Ovary (tissue), 7 donors: ENCODE measurements at regions not wholly inside any gene's neighbourhood (a gene's known extent, or its start where the extent isn't known, plus 50 kb on each side); places are given as distances from the start of the nearest gene placed in this dataset.
"Not testable (repeated sequence)": the region's sequence is repeated elsewhere in the genome, so short reads cannot be mapped to it uniquely, and the experiment has no call there.

Experiments
- DNase-seq, 5 donors: peaks; one replicate each; pipeline ENCODE4 v3.0.0-alpha.2; 2019 to 2020
- H3K27ac ChIP-seq, 2 donors: fragments of 200-600 bp; one replicate each; pipeline versions ENCODE4 v1.5.1 to v1.8.0; 2019 to 2022
- H3K27me3 ChIP-seq: fragments of 200-600 bp; one replicate; pipeline ENCODE4 v1.8.0; 2022
- H3K36me3 ChIP-seq: fragments of 200-600 bp; sonication (generic); one replicate; pipeline ENCODE4 v1.5.1; 2019
- H3K4me1 ChIP-seq: one replicate; pipeline ENCODE4 v1.8.1; 2013; ENCODE audit warnings: mild to moderate bottlenecking, moderate library complexity; ENCODE audit not compliant: insufficient read depth
- H3K4me3 ChIP-seq: fragments of 200-600 bp; sonication (generic); one replicate; pipeline ENCODE4 v1.5.1; 2017
- H3K9me3 ChIP-seq, 2 donors: fragments of 200-600 bp in 1 of 2; sonication (generic) in 1 of 2; one replicate each; pipeline versions ENCODE4 v1.5.1 to v1.8.1; 2013 to 2019; ENCODE audit warnings: mild to moderate bottlenecking in 1 of 2, moderate library complexity in 1 of 2
- EP300 ChIP-seq: sonication (generic); formaldehyde crosslinking; IDR thresholded peaks from one replicate; pipeline ENCODE4 v1.6.1; 2017; ENCODE audit warnings: antibody characterized with exemption
- POLR2A ChIP-seq: fragments of 450-650 bp; IDR thresholded peaks from one replicate; pipeline ENCODE4 v1.6.1; 2017; ENCODE audit warnings: antibody characterized with exemption, mild to moderate bottlenecking, moderate library complexity
- WGBS, 3 donors: extraction: QIAGEN DNeasy Blood & Tissue Kit in 1 of 3; methylation state at CpG; one replicate each; pipeline versions ENCODE4 v1.1.5 to v1.1.7; 2013 to 2017; 5-methylcytosine and 5-hydroxymethylcytosine counted together
- intact Hi-C, 4 donors: fragments of 100-400 bp; cut with DNase I; formaldehyde crosslinking; loops; one replicate each; pipeline versions ENCODE4 v1.11.0 to v1.15.1; 2022 to 2023
- TF ChIP-seq, protein P1 (sequence below), 3 donors: fragments of 450-650 bp in 2 of 3; fragments of 200-600 bp in 1 of 3; IDR thresholded peaks; one replicate each; pipeline versions ENCODE4 v1.5.1 to v1.8.0; 2016 to 2022; ENCODE audit warnings: antibody characterized with exemption in 3 of 3, mild to moderate bottlenecking in 1 of 3
- donor health status: DM: no; HTN: no; CAD: no; lungs with moderate emphysema.
- donor health status: DM: no; HTN: no; CAD: no.
- donor health status: Bipolar disorder and iron deficiency.
- donor health status: DM: no; HTN: no; CAD: no.
- donor health status: DM: yes; HTN: yes; CAD: no.

DNA sequence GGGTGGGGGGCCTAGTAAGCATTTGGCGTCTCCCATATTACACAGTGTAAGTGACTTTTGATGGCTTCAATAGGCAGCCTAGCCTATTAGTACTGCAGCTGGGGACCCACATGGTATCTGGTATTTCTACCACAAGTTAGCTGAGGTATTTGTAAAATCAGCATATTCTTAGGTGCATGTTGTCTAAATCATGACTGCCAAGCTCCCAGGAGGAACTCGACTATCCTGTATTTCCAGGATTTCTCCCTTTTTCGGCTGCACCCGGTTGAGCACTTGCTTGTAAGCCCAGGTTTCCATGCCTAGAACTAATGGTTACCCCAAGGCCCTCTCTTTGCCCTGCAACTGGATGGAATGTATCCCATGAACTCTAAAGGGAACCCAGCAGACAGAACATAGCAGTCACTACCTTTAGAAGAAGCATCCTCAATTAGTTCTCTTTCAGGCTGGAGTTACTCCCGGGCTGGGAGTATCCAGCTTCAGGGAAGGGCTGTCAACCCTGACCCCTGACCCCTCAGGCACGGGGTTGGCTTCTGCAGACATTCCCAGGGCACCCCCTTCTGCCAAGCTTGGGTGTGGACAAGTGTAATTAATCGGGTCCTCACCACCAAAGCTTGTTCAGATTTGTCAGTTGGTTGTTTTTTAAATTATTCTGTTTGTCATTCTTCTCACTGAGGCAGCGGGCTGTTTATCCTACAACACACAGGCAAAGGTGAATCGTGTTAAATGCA is 90.3 kb upstream of the PARD3 start:
- no peak overlapping the region for H3K4me3 ChIP-seq
- H3K36me3 ChIP-seq, result no peaks in the 10 kb centered on the region
- no peaks in the 10 kb centered on the region for H3K4me1 ChIP-seq
- no peaks in the 10 kb centered on the region for H3K27me3 ChIP-seq
- 79 to 81% (median 80%) methylated on average over 9 of the region's 9 CpGs for WGBS, 3 donors
- intact Hi-C loops, result loop anchor here in 1 of 4 donors (5.0 kb wide), 1 partner anchor 48 kb away; no protein-coding TSS in a partner anchor
- H3K9me3 ChIP-seq, result no peaks in the 10 kb centered on the region
- TF ChIP-seq EP300 (no peak), POLR2A (no peak)
- TF ChIP-seq, protein P1, sequence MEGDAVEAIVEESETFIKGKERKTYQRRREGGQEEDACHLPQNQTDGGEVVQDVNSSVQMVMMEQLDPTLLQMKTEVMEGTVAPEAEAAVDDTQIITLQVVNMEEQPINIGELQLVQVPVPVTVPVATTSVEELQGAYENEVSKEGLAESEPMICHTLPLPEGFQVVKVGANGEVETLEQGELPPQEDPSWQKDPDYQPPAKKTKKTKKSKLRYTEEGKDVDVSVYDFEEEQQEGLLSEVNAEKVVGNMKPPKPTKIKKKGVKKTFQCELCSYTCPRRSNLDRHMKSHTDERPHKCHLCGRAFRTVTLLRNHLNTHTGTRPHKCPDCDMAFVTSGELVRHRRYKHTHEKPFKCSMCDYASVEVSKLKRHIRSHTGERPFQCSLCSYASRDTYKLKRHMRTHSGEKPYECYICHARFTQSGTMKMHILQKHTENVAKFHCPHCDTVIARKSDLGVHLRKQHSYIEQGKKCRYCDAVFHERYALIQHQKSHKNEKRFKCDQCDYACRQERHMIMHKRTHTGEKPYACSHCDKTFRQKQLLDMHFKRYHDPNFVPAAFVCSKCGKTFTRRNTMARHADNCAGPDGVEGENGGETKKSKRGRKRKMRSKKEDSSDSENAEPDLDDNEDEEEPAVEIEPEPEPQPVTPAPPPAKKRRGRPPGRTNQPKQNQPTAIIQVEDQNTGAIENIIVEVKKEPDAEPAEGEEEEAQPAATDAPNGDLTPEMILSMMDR (IDR thresholded peaks at IDR 0.05), result no peak
- DNase-seq, result no peak
- no peak overlapping the region for H3K27ac ChIP-seq

DNA sequence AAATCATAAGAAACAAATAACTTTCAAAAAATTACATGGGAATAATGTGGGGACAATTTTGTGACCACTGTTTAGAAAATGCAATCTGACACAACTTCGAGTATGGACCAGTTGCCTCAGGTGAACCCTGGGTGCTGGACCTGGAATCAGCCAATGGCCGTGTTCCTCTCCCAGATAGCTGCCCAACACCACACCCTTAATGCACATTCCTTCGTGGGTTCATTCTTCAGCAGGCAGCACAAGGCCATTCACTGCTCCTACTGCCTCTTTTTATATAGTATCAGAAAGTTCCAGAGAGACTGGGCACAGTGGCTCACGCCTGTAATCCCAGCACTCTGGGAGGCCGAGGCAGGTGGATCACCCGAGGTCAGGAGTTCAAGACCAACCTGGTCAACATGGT is 89.1 kb upstream of the PARD3 start:
- Histone ChIP-seq H3K4me1 (no peaks in the 10 kb centered on the region), H3K36me3 (no peaks in the 10 kb centered on the region), H3K27me3 (no peaks in the 10 kb centered on the region), H3K4me3 (no peak overlapping the region), H3K9me3 (no peaks in the 10 kb centered on the region), H3K27ac (no peak overlapping the region)
- intact Hi-C loops, result no loop called here
- DNase-seq, result no peak
- WGBS, 3 donors, result 88 to 91% (median 90%) methylated on average over 6 of the region's 6 CpGs
- TF ChIP-seq, protein P1 (IDR thresholded peaks at IDR 0.05), result no peak
- TF ChIP-seq POLR2A (no peak), EP300 (no peak)

DNA sequence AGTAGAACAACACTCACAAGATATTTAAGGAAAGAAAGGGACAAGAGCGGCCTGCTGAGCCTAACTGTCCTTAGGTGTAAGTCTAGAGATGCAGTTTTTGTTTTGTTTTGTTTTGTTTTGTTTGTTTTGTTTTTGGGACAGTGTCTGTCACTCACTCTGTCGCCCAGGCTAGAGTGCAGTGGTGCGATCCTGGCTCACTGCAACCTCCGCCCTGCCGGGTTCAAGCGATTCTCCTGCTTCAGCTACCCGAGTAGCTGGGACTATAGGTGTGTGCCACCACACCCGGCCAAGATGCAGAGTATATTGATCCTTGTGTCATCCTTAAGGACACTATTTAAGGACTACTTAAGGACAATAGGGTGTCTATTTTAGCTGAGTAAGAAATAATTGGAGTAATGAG is 84.1 kb upstream of the PARD3 start:
- Histone ChIP-seq H3K36me3 (no peaks in the 10 kb centered on the region), H3K4me3 (no peak overlapping the region), H3K9me3 (no peaks in the 10 kb centered on the region), H3K27me3 (no peaks in the 10 kb centered on the region), H3K27ac (no peak overlapping the region), H3K4me1 (no peaks in the 10 kb centered on the region)
- no peak for DNase-seq
- no peak for TF ChIP-seq POLR2A
- no peak for TF ChIP-seq EP300
- TF ChIP-seq, protein P1 (IDR thresholded peaks at IDR 0.05), result no peak
- WGBS, 3 donors, result 86 to 91% (median 88%) methylated on average over 8 of the region's 8 CpGs
- intact Hi-C loops, result no loop called here

DNA sequence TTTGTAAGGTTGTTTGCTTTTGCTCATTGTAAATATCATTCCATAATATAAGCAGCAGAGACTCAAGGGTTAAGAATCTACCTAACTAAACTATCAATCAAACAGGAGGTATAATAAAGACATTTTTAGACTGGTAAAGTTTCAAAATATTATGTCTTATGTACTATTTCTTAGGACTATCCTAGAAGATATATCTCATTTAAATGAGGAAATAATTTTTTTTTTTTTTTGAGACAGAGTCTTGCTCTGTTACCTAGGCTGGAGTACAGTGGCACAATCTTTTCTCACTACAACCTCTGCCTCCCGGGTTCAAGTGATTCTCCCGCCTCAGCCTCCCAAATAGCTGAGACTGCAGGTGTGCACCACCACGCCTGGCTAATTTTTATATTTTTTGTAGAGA is 80.9 kb upstream of the PARD3 start:
- Histone ChIP-seq H3K27ac (no peak overlapping the region), H3K27me3 (no peaks in the 10 kb centered on the region), H3K4me1 (no peaks in the 10 kb centered on the region), H3K9me3 (no peaks in the 10 kb centered on the region), H3K36me3 (no peaks in the 10 kb centered on the region), H3K4me3 (no peak overlapping the region)
- TF ChIP-seq, protein P1 (IDR thresholded peaks at IDR 0.05), result no peak
- no peak for TF ChIP-seq EP300
- TF ChIP-seq POLR2A, result no peak
- intact Hi-C loops, result no loop called here
- WGBS, 3 donors, result 93 to 95% (median 94%) methylated on average over 3 of the region's 3 CpGs
- no peak for DNase-seq

DNA sequence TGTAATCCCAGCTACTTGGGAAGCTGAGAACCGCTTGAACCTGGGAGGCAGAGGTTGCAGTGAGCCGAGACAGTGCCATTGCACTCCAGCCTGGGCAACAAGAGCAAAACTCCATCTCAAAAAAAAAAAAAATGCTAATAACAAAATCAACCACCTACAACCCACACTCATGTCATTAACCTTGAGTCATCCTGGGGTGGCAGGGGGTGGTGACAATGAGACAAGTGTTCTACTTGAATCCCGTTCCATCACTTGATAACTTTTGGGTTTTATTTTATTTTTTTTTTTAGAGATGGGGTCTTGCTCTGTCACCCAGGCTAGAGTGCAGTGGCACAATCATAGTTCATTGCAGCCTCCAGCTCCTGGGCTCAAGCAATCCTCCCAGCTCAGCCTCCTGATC is 80.0 kb upstream of the PARD3 start:
- WGBS, 3 donors, result 91 to 96% (median 95%) methylated on average over 3 of the region's 3 CpGs
- intact Hi-C loops, H3K9me3 ChIP-seq, H3K27me3 ChIP-seq, H3K4me1 ChIP-seq, H3K36me3 ChIP-seq, DNase-seq, H3K27ac ChIP-seq, H3K4me3 ChIP-seq: not testable (repeated sequence)

DNA sequence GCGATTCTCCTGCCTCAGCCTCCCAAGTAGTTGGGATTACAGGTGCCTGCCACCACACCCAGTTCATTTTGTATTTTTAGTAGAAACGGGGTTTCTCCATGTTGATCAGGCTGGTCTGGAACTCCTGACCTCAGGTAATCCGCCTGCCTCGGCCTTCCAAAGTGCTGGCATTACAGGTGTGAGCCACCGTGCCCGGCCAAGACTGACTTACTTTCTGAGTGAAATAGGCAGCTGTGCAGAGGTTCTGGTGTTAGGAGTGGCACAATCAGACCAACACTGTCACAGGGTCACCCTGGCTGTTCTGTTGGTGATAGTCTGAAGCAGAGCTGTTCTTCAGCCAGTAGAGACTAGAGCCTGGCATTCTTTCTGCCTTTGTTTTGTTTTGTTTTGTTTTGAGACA is 77.4 kb upstream of the PARD3 start:
- H3K27me3 ChIP-seq, H3K27ac ChIP-seq, H3K4me3 ChIP-seq, H3K4me1 ChIP-seq, H3K36me3 ChIP-seq, DNase-seq, H3K9me3 ChIP-seq, intact Hi-C loops: not testable (repeated sequence)
- 93 to 97% (median 96%) methylated on average over 6 of the region's 6 CpGs for WGBS, 3 donors
